Psoas muscle (tissue), 7 donors: ENCODE measurements at regions not wholly inside any gene's neighbourhood (a gene's known extent, or its start where the extent isn't known, plus 50 kb on each side); places are given as distances from the start of the nearest gene placed in this dataset.

Experiments used
- ATAC-seq, 4 donors: fragments of 200-7000 bp; cut with Tn5 transposase; one replicate each; pipeline ENCODE4 v1.9.1; 2020; ENCODE audit warnings: moderate library complexity in 3 of 4, mild to moderate bottlenecking in 2 of 4
- DNase-seq, 2 donors: peaks; one replicate each; pipeline ENCODE4 v3.0.0-alpha.2; 2020
- H3K27ac ChIP-seq: fragments of 200-600 bp; one replicate; pipeline ENCODE4 v1.8.0; 2022
- H3K27me3 ChIP-seq, 3 donors: fragments of 200-600 bp in 1 of 3; one replicate each; pipeline versions ENCODE4 v1.6.1 to v1.8.0; 2013 to 2022; ENCODE audit warnings: low read length in 2 of 3, mild to moderate bottlenecking in 2 of 3, moderate library complexity in 1 of 3; ENCODE audit not compliant: insufficient read depth in 3 of 3
- H3K36me3 ChIP-seq, 2 donors: fragments of 200-600 bp in 1 of 2; one replicate each; pipeline versions ENCODE4 v1.6.1 to v1.8.0; 2013 to 2022; ENCODE audit warnings: low read depth in 1 of 2, mild to moderate bottlenecking in 1 of 2, moderate library complexity in 1 of 2; ENCODE audit not compliant: insufficient read depth in 1 of 2
- H3K4me1 ChIP-seq: fragments of 200-600 bp; one replicate; pipeline ENCODE4 v1.8.0; 2022
- H3K4me3 ChIP-seq: fragments of 200-600 bp; one replicate; pipeline ENCODE4 v1.8.0; 2022; ENCODE audit warnings: mild to moderate bottlenecking
- H3K9me3 ChIP-seq: fragments of 200-600 bp; one replicate; pipeline ENCODE4 v1.8.0; 2022
- CTCF ChIP-seq: fragments of 200-600 bp; IDR thresholded peaks from one replicate; pipeline ENCODE4 v1.8.0; 2022; ENCODE audit warnings: antibody characterized with exemption
- WGBS, 3 donors: extraction: QIAGEN DNeasy Blood & Tissue Kit; methylation state at CpG; one replicate each; pipeline versions ENCODE4 v1.1.6 to v1.1.7; 2013; 5-methylcytosine and 5-hydroxymethylcytosine counted together
- intact Hi-C, 2 donors: fragments of 100-400 bp; cut with DNase I; formaldehyde crosslinking; loops; one replicate each; pipeline versions ENCODE4 v1.11.0 to v1.14.2; 2022
- donor health status: healthy with polysubstance abuse.
- donor health status: DM: no; HTN: no; CAD: no; lungs with moderate emphysema.
- donor health status: Bipolar disorder and iron deficiency.
- donor health status: healthy.
- donor health status: DM: yes; HTN: yes; CAD: no.
- donor health status: DM: no; HTN: no; CAD: no.
- donor health status: DM: yes; HTN: yes; CAD: no.

- H3K27me3 ChIP-seq: no peaks in the 10 kb centered on the region
- ATAC-seq (no peak), DNase-seq (no peak)
- H3K4me3 ChIP-seq: no peak overlapping the region
- H3K27ac ChIP-seq: no peak overlapping the region
- no peak for TF ChIP-seq CTCF
- no peaks in the 10 kb centered on the region for H3K9me3 ChIP-seq
- H3K36me3 ChIP-seq: no peaks in the 10 kb centered on the region
- 86 to 93% (median 92%) methylated on average over 2 of the region's 2 CpGs for WGBS, 3 donors
- H3K4me1 ChIP-seq: no peaks in the 10 kb centered on the region
- intact Hi-C loops: no loop called here
These were observed 1731.0 kb downstream of the SUCLG1 start for GRCh38 chr2:82728090-82728489.

GRCh38 chr2:82708681-82709080 is 1750.4 kb downstream of the SUCLG1 start:
- Histone ChIP-seq H3K9me3 (no peaks in the 10 kb centered on the region), H3K27me3 (no peaks in the 10 kb centered on the region), H3K4me3 (no peak overlapping the region), H3K36me3 (no peaks in the 10 kb centered on the region), H3K4me1 (no peaks in the 10 kb centered on the region), H3K27ac (no peak overlapping the region)
- intact Hi-C loops: no loop called here
- ATAC-seq: no peak
- DNase-seq: no peak
- no peak for TF ChIP-seq CTCF
- 75 to 86% (median 78%) methylated on average over 2 of the region's 2 CpGs for WGBS, 3 donors

GRCh38 chr2:82697231-82697630 is 1761.8 kb downstream of the SUCLG1 start:
- ATAC-seq (no peak), DNase-seq (no peak)
- WGBS, 3 donors: 74 to 94% (median 88%) methylated on average over 1 of the region's 1 CpG
- no peaks in the 10 kb centered on the region for H3K36me3 ChIP-seq
- no peak overlapping the region for H3K4me3 ChIP-seq
- no peak for TF ChIP-seq CTCF
- no peaks in the 10 kb centered on the region for H3K27me3 ChIP-seq
- no peaks in the 10 kb centered on the region for H3K9me3 ChIP-seq
- H3K4me1 ChIP-seq: no peaks in the 10 kb centered on the region
- intact Hi-C loops: no loop called here
- H3K27ac ChIP-seq: no peak overlapping the region

- no peak for ATAC-seq
- 64 to 81% (median 80%) methylated on average over 2 of the region's 2 CpGs for WGBS, 3 donors
- no peak for TF ChIP-seq CTCF
- DNase-seq: no peak
- H3K27ac ChIP-seq: no peak overlapping the region
- no peaks in the 10 kb centered on the region for H3K4me1 ChIP-seq
- H3K36me3 ChIP-seq: no peaks in the 10 kb centered on the region
- no peaks in the 10 kb centered on the region for H3K27me3 ChIP-seq
- H3K9me3 ChIP-seq: peaks cover 2% of the 10 kb centered on the region
- H3K4me3 ChIP-seq: no peak overlapping the region
- intact Hi-C loops: no loop called here
These were observed 1764.6 kb downstream of the SUCLG1 start for GRCh38 chr2:82694431-82694830.

- Histone ChIP-seq H3K9me3 (peaks cover 2% of the 10 kb centered on the region), H3K27me3 (no peaks in the 10 kb centered on the region), H3K36me3 (no peaks in the 10 kb centered on the region), H3K4me1 (no peaks in the 10 kb centered on the region), H3K4me3 (no peak overlapping the region), H3K27ac (no peak overlapping the region)
- no peak for DNase-seq
- intact Hi-C loops: no loop called here
- no peak for TF ChIP-seq CTCF
- ATAC-seq: no peak
- 74 to 88% (median 75%) methylated on average over 2 of the region's 2 CpGs for WGBS, 3 donors
These were observed 1768.2 kb downstream of the SUCLG1 start for GRCh38 chr2:82690757-82691411.
